GM19043 (cell line): ENCODE measurements at regions not wholly inside any gene's neighbourhood (a gene's known extent, or its start where the extent isn't known, plus 50 kb on each side); places are given as distances from the start of the nearest gene placed in this dataset.
"Not testable (repeated sequence)": the region's sequence is repeated elsewhere in the genome, so short reads cannot be mapped to it uniquely, and the experiment has no call there.

Source experiments
- ATAC-seq: cut with Tn5 transposase; IDR thresholded peaks from one replicate; pipeline ENCODE4 v1.9.1; 2021; ENCODE audit warnings: low read depth; ENCODE audit not compliant: unreplicated experiment

GRCh38 chr20:48390981-48391380 lies 436.8 kb downstream of the PREX1 start:
- ATAC-seq, result no peak

DNA sequence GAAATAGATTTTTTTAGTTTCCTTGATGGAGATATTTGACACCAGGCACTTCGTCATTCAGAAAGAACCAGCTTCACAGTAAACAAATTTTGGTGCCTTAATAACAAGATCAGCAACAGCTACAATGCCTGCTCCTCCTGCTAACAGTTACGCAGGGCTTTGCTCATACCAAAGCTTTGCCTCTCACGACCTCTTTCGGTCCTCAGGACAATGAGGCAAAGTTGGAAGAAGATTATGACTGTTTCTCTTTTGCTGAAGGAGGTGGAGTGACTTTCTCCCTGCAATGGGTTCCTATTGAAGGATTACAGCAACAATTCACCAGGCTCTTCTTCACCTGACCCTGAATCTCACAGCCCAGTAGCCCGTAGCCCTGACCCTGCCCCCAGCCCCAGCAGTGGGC lies 440.1 kb downstream of the PREX1 start:
- no peak for ATAC-seq

GRCh38 chr20:48385527-48385926 lies 442.3 kb downstream of the PREX1 start:
- no peak for ATAC-seq

- ATAC-seq, result no peak
These were observed 442.7 kb downstream of the PREX1 start for GRCh38 chr20:48385114-48385513.

GRCh38 chr20:48384147-48384818 lies 443.5 kb downstream of the PREX1 start:
- no peak for ATAC-seq

GRCh38 chr20:48383252-48383651 lies 444.5 kb downstream of the PREX1 start:
- ATAC-seq, result no peak

- ATAC-seq, result no peak
These were observed 445.5 kb downstream of the PREX1 start for GRCh38 chr20:48382304-48382703.

DNA sequence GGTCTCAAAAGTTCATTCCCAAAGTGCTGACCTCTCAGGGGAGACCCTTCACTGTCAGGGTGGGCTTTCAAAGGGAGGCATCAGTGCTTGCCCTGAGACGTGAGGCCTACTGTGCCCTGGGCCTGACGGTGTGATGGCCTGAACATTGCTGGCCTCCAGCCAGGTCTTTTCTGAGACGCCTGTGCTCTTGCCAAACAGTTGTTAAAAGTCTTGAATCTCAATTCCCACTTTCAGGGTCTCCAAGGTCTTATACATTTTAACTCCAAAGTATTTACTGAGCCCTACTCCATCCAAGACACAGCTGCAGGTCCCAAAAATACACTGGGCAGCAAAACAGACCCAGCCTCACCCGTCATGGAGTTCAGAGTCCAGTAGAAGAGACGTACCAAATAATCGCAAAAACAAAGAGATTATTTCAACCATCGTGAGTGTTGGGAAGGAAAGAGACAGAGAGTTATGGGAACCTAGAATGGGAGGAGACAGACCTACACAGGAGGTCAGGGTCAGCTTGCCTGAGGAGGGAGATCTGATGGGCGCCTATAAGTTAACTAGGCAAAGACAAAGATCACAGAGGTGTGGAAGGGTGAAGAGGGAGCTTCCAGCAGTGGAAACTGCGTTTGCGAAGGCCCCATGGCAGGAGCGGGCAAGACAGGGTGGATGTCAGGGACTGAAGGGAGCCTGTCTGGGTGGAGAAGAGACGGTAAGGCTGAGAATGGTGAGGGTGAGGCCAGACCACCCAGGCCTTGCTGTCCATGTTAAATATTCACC lies 446.3 kb downstream of the PREX1 start:
- ATAC-seq, result no peak

GRCh38 chr20:48380661-48381060 lies 447.1 kb downstream of the PREX1 start:
- ATAC-seq, result no peak

DNA sequence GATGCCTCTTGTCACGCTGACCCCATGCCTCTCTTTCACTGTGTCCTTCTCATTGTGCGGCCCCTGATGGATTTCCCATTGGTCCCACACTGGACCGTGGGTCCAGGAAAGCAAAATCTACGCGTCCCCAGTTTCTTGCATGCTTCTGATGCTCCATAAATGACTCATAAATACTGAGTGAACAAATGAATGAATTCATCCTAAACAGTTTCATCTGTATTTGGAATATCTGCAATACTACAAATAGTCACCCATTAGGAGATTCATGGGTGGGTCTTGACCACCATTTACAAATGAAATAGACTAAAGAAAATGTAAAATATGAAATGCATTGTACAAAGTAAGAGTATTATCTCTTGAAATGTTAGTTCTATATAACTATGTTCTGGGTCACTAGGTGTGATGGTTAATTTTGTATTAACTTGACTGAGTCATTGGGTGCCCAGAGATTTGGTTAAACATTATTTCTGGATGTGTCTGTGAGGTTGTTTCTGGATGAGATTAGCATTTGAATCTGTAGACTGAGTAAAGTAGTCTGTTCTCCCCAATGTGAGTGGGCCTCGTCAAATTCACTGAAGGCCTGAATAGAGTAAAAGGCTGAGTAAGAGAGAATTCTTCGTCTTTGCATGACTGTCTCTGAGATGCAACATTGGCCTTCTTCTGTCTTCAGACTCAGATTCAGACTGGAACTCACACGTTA lies 448.7 kb downstream of the PREX1 start:
- no peak for ATAC-seq

DNA sequence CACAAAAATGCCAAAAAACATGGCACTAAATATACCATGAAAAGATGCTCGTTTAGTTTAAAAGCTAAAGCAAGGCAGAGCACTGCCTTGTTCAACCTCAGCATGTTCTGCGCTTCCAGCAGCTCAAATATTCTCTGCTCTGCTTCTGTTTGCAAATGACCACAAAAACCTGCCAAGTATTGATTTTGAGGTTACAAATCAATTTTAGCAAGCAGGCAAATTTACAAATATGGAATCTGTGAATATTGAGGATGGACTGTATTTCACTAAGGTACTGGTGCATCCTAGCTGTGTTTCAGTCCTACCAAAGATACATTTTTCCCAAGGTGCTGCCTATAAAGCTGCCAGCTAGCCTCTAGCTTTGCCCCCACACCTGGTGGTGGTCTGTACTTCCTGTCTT lies 449.9 kb downstream of the PREX1 start:
- ATAC-seq, result no peak

GRCh38 chr20:48375804-48376203 lies 452.0 kb downstream of the PREX1 start:
- ATAC-seq, result no peak

DNA sequence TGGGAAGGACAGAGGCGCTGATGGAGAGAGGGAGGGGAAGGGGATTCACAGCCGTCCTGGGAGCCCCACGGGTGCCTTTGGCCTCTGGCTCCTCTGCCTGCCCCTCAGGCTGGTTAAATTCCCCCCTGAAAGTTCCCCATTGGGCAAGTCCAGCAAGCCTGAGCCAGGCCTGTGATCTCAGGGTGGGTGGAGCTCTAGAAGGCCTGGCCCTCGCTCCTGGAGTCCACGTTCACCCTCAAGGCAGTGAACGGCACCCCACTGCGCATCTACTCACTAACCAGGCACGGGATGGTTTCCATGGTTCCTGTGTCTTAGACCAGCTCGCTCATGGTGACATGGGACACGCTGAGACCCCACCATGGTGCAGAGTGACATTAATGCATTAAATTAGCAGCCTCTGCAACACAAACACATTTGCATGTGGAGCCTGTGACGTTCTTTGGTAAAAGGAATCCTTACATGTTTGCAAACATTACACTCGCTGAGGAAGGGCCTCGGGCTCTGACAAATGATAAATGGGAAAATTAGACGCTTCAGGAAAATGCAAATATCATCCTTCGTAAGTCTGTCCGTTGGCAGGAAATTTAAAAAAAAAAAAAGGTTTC lies 452.7 kb downstream of the PREX1 start:
- no peak for ATAC-seq

DNA sequence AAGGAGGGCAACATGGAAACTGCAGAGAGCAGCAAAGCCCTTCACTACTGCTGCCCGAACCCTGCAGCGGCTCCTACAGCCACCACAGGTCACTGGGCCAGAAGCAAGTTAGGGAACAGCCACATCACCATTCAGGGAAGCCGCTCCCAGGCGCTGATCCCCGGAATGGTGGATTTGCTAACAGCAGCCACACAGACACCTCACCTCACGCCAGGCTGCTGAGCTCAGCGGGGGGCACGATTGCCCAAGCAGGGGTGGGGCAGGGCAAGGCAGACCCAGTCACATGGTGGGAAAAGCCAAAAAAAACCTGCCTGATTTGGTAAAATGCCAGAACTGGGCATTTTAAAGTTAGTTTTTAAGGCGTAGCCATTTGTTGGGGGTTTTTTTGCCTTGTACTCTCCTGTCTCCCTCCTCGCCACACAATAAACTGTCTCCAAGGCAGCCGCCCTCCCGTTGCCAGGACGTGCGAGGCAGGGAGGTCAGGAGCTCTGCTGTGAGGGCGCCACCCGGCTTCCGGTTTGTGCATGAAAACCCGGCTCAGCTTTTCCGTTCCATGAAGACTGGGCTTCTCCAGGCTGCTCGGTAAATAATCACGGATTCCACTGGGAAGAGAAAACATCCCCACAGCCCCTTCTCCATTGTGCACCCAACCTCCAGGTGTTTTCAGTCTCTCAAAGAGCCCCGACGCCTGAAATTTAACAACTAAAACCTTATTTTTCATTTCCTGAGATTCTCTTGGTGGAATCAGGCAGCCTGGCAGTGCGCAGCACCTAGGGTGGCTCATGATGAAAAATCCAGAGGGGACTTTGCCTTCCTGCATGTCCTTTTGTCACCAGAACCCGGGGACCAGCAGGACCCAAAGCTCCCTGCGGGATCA lies 453.5 kb downstream of the PREX1 start:
- ATAC-seq, result not testable (repeated sequence)

- no peak for ATAC-seq
These were observed 454.3 kb downstream of the PREX1 start for GRCh38 chr20:48373555-48373934.

GRCh38 chr20:48372851-48373554 lies 454.8 kb downstream of the PREX1 start:
- not testable (repeated sequence) for ATAC-seq

DNA sequence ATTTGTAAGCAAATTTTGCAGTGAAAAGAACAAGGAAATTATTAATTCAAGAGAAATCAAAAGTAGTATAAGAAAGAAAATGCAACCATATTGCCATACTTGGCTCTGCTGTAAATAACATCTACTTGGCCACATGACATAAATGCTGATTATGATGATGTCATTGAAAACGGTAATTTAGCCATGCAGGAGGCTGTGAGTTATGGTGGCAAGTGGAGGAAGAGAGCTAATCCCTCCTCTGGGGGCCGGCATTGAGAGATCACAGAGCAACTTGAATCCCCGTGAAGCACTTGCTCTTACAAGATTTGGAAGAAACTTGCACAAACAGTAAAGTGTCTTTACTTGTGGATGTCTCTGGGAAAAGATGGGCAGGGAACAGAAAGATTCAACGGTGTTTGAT lies 456.6 kb downstream of the PREX1 start:
- no peak for ATAC-seq

GRCh38 chr20:48368580-48369021 lies 459.2 kb downstream of the PREX1 start:
- ATAC-seq, result not testable (repeated sequence)

- not testable (repeated sequence) for ATAC-seq
These were observed 460.0 kb downstream of the PREX1 start for GRCh38 chr20:48367541-48368358.
